GM12878 (cell line): ENCODE measurements at regions not wholly inside any gene's neighbourhood (a gene's known extent, or its start where the extent isn't known, plus 50 kb on each side); places are given as distances from the start of the nearest gene placed in this dataset.

Experiments used
- CBFB ChIP-seq: IDR thresholded peaks from 2 replicates; pipeline ENCODE4 v1.6.1; 2016; ENCODE audit warnings: antibody characterized with exemption, low read depth
- CREB1 ChIP-seq: IDR thresholded peaks from 2 replicates; pipeline ENCODE4 v1.6.1; 2012; ENCODE audit warnings: low read depth, mild to moderate bottlenecking, inconsistent platforms
- NFIC ChIP-seq: IDR thresholded peaks from 2 replicates; pipeline ENCODE4 v1.6.1; 2012; ENCODE audit warnings: low read depth, mild to moderate bottlenecking, inconsistent platforms, low read length, moderate library complexity
- NR2F1 ChIP-seq: fragments of 450-650 bp; conservative IDR thresholded peaks from 2 replicates; pipeline ENCODE4 v1.6.1; 2017; ENCODE audit warnings: mild to moderate bottlenecking
- SIN3A ChIP-seq: IDR thresholded peaks from 2 replicates; pipeline ENCODE4 v1.6.1; 2012; ENCODE audit warnings: low read depth, low read length, improper control_type of control experiment
- ZNF384 ChIP-seq: IDR thresholded peaks from 2 replicates; pipeline ENCODE4 v1.6.1; 2012; ENCODE audit warnings: low read depth, mild to moderate bottlenecking, low read length, improper control_type of control experiment, borderline replicate concordance
- TF ChIP-seq, protein P1 (sequence below), 3 experiments: IDR thresholded peaks in 2 of 3; conservative IDR thresholded peaks in 1 of 3; 2 replicates each; pipeline ENCODE4 v1.5.1; 2011; ENCODE audit warnings: low read depth in 3 of 3, low read length in 3 of 3, mild to moderate bottlenecking in 3 of 3, control low read depth in 2 of 3, moderate library complexity in 2 of 3, inconsistent platforms in 1 of 3, mixed read lengths in 1 of 3; ENCODE audit not compliant: control insufficient read depth in 2 of 3, insufficient read depth in 1 of 3; ENCODE audit errors: extremely low read depth in 1 of 3
- TF ChIP-seq, protein P2 (sequence below): fragments of 450-650 bp; IDR thresholded peaks from 2 replicates; pipeline ENCODE4 v1.6.1; 2017; ENCODE audit warnings: mild to moderate bottlenecking, moderate library complexity

DNA sequence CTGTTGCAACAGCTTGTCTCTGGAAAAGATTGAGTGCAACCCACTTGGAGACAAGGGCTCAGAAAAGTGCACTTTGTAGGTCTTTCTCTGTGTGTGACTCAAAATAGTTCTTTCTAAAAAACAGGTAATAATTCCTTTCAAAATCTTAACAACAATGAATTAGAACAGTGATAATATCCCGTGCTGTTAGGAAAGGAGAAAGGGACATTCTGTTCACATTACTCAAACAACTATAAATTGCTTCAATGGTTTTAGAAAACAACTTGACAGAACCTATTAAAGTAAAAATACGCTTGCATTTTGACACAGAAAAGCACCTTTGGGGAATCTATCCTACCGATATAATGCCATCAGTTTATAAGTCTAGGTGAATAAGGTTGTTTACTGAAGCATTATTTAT, 468.1 kb upstream of the DPP6 start:
- TF ChIP-seq NFIC = no peak
- no peak for TF ChIP-seq CBFB
- TF ChIP-seq, protein P1, sequence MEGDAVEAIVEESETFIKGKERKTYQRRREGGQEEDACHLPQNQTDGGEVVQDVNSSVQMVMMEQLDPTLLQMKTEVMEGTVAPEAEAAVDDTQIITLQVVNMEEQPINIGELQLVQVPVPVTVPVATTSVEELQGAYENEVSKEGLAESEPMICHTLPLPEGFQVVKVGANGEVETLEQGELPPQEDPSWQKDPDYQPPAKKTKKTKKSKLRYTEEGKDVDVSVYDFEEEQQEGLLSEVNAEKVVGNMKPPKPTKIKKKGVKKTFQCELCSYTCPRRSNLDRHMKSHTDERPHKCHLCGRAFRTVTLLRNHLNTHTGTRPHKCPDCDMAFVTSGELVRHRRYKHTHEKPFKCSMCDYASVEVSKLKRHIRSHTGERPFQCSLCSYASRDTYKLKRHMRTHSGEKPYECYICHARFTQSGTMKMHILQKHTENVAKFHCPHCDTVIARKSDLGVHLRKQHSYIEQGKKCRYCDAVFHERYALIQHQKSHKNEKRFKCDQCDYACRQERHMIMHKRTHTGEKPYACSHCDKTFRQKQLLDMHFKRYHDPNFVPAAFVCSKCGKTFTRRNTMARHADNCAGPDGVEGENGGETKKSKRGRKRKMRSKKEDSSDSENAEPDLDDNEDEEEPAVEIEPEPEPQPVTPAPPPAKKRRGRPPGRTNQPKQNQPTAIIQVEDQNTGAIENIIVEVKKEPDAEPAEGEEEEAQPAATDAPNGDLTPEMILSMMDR (IDR thresholded peaks at IDR 0.05 in 2 of 3, conservative IDR thresholded peaks at IDR 0.05 in 1 of 3; ENCODE audit: control insufficient read depth in 2 of 3, extremely low read depth in 1 of 3, insufficient read depth in 1 of 3, low read depth in 3 of 3, low read length in 3 of 3) = no peak
- TF ChIP-seq, protein P2, sequence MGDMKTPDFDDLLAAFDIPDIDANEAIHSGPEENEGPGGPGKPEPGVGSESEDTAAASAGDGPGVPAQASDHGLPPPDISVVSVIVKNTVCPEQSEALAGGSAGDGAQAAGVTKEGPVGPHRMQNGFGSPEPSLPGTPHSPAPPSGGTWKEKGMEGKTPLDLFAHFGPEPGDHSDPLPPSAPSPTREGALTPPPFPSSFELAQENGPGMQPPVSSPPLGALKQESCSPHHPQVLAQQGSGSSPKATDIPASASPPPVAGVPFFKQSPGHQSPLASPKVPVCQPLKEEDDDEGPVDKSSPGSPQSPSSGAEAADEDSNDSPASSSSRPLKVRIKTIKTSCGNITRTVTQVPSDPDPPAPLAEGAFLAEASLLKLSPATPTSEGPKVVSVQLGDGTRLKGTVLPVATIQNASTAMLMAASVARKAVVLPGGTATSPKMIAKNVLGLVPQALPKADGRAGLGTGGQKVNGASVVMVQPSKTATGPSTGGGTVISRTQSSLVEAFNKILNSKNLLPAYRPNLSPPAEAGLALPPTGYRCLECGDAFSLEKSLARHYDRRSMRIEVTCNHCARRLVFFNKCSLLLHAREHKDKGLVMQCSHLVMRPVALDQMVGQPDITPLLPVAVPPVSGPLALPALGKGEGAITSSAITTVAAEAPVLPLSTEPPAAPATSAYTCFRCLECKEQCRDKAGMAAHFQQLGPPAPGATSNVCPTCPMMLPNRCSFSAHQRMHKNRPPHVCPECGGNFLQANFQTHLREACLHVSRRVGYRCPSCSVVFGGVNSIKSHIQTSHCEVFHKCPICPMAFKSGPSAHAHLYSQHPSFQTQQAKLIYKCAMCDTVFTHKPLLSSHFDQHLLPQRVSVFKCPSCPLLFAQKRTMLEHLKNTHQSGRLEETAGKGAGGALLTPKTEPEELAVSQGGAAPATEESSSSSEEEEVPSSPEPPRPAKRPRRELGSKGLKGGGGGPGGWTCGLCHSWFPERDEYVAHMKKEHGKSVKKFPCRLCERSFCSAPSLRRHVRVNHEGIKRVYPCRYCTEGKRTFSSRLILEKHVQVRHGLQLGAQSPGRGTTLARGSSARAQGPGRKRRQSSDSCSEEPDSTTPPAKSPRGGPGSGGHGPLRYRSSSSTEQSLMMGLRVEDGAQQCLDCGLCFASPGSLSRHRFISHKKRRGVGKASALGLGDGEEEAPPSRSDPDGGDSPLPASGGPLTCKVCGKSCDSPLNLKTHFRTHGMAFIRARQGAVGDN = no peak
- TF ChIP-seq SIN3A = no peak
- no peak for TF ChIP-seq CREB1
- TF ChIP-seq ZNF384 = no peak
- no peak for TF ChIP-seq NR2F1
